ENCODE measurements at regions not wholly inside any gene's neighbourhood (a gene's known extent, or its start where the extent isn't known, plus 50 kb on each side); places are given as distances from the start of the nearest gene placed in this dataset.

DNA sequence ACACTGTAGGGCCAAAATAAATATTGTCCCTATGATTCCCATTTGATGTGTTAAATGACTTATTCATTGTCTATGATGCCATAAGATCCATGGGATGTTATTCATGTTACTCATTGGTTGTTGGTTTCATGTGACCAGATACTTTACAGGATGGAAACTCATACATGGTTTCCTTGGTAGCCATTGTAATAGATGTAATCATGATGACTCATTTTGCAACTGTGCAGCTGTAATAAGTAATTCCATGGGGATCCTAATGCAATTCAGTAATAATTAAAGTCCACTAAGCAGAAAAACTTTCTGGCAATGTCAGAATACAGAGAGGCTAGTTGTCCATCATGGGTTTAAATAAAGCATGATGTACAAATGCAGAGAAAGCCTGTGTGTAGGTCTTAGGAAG lies 389.7 kb upstream of the NR3C2 start:
- no peak for DNase-seq (ENCODE audit: low spot score in 2 of 2)
- no peak for FAIRE-seq

DNA sequence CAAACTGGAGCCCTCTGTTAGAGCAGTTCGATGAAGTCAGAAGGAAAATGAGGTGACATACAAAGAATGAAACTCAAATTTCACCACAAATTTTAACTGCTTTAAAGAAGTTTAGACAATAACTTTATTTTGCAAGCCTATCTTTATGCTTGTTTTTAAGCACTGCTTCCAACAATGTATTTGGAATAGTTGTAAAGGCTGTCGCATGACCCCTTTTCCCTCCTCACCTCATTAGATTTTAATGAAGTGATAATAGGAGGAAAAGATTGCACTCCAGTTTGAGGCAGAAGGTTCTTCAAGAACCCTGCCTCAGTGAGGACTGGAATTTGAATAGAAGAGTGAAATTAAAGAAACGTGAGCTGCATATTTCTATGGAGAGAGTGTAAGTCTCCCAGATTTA lies 386.1 kb upstream of the NR3C2 start:
- DNase-seq (ENCODE audit: low spot score in 2 of 2) (no peak), FAIRE-seq (no peak)

GRCh38 chr4:148827781-148828180 lies 385.6 kb upstream of the NR3C2 start:
- FAIRE-seq (no peak), DNase-seq (ENCODE audit: low spot score in 2 of 2) (no peak)

DNA sequence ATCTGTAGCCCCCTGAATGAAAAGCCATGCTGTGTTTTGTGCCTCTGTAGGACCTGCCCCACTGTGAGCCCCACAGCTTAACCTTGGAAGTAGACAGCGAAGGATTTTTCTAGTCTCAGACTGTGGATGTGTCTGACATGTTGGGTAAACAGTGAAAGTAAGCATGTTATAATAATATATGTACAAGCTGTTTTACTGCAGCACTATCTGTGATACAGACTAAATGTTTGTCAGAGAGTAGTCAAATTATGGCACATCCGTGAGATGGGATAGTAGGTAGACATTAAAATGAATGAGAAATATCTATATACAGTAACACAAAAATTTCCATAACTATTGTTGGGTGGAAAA lies 381.2 kb upstream of the NR3C2 start:
- DNase-seq (ENCODE audit: low spot score in 2 of 2) (no peak), FAIRE-seq (no peak)

GRCh38 chr4:148822572-148823418 lies 380.6 kb upstream of the NR3C2 start:
- no peak for FAIRE-seq
- no peak for DNase-seq (ENCODE audit: low spot score in 2 of 2)

DNA sequence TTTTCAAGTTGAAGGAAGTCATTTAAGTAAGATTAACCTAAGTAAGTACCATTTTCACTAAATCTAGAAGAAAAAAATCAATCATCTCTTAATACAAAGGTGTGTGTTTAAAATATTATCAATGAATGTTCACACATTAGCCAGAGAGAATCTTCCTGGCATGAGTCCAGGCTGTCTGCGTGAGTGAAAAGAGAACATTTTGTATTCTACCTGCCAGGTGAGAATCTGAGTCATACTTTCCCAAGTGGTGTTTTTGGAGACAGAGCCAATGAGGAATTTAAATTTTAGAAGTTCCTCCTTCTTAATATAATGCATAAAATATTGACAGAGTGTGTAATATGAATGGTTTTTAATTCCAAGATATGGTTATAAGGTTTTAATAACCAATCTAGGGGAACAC lies 371.8 kb upstream of the NR3C2 start:
- FAIRE-seq (no peak), DNase-seq (ENCODE audit: low spot score in 2 of 2) (no peak)

DNA sequence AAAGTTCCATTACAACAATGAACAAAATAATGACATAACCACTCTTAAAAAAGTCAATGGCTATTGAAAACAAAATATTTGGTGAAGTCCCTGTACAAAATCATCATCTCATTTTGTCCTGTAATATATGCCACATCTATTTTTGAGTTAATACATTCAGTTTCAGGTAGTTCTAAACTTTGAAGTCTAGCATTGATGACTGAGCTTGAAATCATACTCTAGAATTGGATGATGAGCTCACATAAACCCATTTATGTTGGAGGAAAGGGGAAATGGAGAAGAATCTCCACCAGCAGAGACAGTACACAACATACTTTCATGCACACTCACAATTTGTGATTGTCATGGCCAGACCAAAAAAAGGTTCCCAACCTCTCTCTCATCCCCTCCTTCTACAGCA lies 371.1 kb upstream of the NR3C2 start:
- no peak for DNase-seq (ENCODE audit: low spot score in 2 of 2)
- FAIRE-seq, result no peak

GRCh38 chr4:148812101-148812500 lies 369.9 kb upstream of the NR3C2 start:
- FAIRE-seq (no peak), DNase-seq (ENCODE audit: low spot score in 2 of 2) (no peak)

DNA sequence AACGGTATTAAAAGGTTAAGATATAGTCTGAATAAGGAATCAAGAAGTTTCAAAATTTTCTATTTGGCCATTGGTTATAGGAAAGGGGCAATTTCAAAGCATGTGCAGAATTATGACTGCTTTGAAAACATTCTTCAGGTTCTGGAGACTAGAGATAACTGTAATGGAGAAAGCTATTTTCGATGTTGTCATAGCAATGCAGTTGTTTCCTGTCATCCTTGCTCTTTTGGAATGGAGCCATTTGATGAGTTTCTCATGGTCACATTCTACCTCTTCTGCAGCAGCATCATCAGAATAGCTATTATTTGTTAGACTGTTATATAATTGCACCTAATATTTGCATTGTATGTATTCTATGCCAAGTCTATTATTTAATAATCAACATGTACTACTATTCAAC lies 368.2 kb upstream of the NR3C2 start:
- DNase-seq (ENCODE audit: low spot score in 2 of 2) (no peak), FAIRE-seq (no peak)

- no peak for DNase-seq (ENCODE audit: low spot score in 2 of 2)
- FAIRE-seq, result no peak
These were observed 366.2 kb upstream of the NR3C2 start for GRCh38 chr4:148808416-148808815.

DNA sequence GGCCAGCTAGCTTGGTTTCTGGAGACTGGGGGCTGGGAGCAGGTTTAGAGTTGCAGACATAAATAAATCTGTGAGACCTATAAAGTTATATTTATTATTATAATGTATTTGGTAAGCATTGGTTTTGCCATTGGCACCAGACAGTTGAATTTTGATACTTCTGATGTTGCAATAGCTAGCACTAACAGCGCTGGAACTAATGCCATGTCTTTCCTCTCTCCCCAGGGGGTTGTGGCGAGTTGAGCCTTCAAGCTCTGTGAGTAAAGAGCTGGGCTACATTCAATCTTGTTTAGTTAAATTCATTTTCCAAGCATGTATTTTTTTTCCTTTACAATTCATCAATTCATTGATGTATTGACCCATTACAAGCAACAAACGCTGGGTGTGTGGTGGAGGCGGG lies 358.7 kb upstream of the NR3C2 start:
- no peak for FAIRE-seq
- DNase-seq (ENCODE audit: low spot score in 2 of 2), result no peak

DNA sequence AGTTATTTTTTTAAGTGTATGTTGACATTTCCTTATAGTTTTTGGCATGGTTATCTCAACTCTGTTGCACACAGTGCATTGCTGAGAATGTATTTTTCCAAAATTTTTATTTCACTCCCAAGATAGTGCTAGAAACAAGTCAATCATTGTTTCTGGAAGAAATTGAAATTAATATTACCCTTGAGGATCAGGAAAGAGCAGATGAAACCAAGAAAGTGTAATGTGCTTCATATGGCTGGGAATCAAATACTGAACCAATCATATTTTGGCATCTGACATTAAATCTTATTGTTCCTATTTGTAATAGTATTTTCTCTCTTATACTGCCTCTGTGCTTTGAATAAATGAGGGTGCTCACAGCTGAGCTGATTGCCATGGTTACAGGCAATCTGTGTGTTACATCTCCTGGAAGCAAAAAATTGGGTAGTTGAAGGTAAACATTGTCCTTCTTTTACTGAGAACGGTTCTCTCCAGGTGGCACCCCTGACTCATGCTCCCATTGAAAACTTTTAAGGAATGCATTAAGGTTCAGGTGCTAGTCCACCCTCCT lies 358.2 kb upstream of the NR3C2 start:
- DNase-seq (ENCODE audit: low spot score in 2 of 2), result no peak
- FAIRE-seq, result no peak

DNA sequence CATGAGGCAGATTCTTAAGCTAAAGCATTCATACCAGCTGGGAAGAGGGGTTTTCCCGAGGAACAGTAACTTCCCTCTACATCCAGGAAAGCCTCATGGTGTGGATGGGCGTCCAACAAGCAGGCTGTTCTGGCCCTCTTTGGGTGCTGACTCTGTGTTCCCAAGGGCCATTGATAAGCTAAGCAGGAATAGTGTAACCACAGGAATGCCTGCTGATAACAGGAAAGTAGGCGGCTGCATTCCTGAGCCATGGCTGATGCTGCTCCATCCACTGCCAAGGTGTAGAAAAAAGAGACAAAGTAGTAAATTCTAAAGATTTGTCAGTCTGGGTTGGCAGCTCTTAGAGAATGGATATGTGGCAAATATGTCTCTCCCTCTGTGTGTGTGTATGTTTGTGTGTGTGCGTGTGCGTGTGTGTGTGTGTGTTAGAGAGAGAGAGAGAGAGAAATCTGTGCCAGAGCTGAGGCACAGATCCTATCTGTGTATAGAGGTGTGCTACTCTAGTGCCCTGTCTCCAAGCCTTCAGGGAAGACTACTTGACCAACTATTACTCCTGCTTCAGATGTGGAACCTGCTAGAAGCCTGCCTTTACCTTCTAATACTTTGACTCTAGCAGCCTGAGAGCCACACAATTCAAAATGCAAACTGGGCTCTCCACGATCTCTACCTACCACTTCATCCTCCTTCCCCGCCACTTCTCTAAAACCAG lies 353.1 kb upstream of the NR3C2 start:
- FAIRE-seq, result no peak
- DNase-seq (ENCODE audit: low spot score in 2 of 2), result no peak

DNA sequence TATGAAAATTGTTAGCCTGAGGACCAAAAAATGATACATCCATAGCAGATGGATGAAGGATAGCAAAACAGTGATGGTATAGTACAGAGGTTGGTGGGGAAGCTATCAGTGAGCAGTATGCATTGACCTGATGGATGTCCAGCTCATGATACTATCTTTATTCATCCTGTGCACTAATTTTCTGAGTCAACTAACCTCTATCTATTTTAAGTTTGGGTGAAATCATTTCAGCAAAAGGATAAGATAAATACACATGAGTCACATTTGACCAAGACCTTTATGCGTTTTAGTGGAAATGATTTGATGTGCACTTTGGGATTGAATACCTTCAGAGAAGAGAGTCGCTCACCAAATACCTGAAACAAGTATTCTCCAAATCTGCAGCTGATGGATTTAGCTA lies 351.0 kb upstream of the NR3C2 start:
- DNase-seq (ENCODE audit: low spot score in 2 of 2) (no peak), FAIRE-seq (no peak)

GRCh38 chr4:148790691-148791090 lies 348.5 kb upstream of the NR3C2 start:
- DNase-seq (ENCODE audit: low spot score in 2 of 2) (no peak), FAIRE-seq (no peak)

- FAIRE-seq (no peak), DNase-seq (ENCODE audit: low spot score in 2 of 2) (no peak)
These were observed 348.0 kb upstream of the NR3C2 start for GRCh38 chr4:148790246-148790645.

DNA sequence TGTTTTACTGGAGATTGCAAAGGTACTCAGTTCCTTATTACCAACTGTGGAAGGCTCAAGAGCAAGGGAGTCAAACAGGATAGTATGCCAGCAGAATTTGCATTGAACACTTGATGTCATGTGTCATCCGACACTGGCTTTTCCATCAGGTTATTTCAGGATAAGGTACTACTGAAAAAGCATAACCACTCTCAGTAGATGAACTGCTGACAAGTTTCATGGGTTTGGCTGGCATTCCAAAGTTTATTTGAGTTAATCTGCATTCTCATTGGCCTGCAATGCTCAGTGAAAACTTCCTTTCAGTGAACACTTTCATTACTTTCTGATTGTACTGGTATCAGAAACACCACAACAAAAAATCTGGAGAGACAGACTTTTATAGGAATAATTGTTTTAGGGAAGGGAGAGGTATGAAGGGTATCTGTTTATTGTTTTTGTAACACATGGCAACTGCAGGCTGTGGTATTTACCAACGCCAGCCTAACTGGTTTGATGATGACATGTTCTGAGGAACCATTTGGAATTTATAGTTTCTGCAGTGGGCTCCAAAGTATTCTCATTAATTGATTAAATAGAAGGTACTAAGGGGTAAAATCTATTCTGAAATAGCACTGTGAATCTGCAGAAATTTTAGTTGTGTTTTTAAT lies 345.7 kb upstream of the NR3C2 start:
- FAIRE-seq (no peak), DNase-seq (ENCODE audit: low spot score in 2 of 2) (no peak)

GRCh38 chr4:148787285-148787684 lies 345.1 kb upstream of the NR3C2 start:
- no peak for DNase-seq (ENCODE audit: low spot score in 2 of 2)
- FAIRE-seq, result no peak

- DNase-seq (ENCODE audit: low spot score in 2 of 2) (no peak), FAIRE-seq (no peak)
These were observed 344.5 kb upstream of the NR3C2 start for GRCh38 chr4:148786699-148787098.

- DNase-seq (ENCODE audit: low spot score in 2 of 2) (no peak), FAIRE-seq (no peak)
These were observed 340.1 kb upstream of the NR3C2 start for GRCh38 chr4:148782284-148782683.

DNA sequence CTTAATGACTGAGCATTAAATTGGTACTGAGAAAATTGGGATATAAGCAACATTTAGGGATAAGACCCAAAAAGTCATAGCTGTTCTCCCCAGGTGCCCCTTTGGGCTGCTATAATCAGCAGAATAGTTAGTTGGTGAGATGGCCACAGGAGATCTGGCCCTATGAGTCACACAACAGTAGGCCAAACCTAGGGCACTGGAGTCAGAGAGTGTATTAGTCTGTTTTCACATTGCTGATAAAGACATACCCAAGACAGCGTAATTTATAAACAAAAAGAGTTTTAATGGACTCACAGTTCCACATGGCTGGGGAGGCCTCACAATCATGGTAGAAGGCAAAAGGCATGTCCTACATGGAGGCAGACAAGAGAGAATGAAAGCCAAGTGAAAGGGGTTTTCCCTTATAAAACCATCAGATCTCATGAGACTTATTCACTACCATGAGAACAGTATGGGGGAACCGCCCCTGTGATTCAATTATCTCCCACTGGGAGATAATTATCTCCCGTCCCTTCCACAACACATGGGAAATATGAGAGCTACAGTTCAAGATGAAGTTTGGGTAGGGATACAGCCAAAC lies 338.3 kb upstream of the NR3C2 start:
- DNase-seq (ENCODE audit: low spot score in 2 of 2) (no peak), FAIRE-seq (no peak)
